HepG2 (cell line): ENCODE measurements at regions not wholly inside any gene's neighbourhood (a gene's known extent, or its start where the extent isn't known, plus 50 kb on each side); places are given as distances from the start of the nearest gene placed in this dataset.

ENCODE experiments used
- ATAC-seq: fragments of 200-7000 bp; cut with Tn5 transposase; 3 replicates; pipeline ENCODE4 v1.9.1; 2020; ENCODE audit warnings: mild to moderate bottlenecking, moderate library complexity
- BruUV-seq: library from RNA; stranded (reverse); fragments of 400-500 nt; replicated peaks from 2 replicates; lab custom pipeline; 2021; lab: Mats Ljungman, UMichigan
- CTCF ChIA-PET: fragments of 300-600 bp; formaldehyde crosslinking; extraction: SDS; loops from one replicate; lab custom pipeline; 2021; ENCODE audit warnings: low total read pairs, inconsistent platforms, low intra/inter-chr PET ratio; lab: Yijun Ruan, JAX
- POLR2A ChIA-PET: fragments of 350-600 bp; sonication (Branson Sonifier 250); formaldehyde crosslinking; loops from one replicate; lab custom pipeline; 2020; ENCODE audit warnings: antibody characterized with exemption, inconsistent platforms; lab: Yijun Ruan, JAX
- DNase-seq: peaks from one replicate; pipeline ENCODE4 v3.0.0-alpha.2; 2015; ENCODE audit warnings: low spot score
- FAIRE-seq: peaks from 3 replicates; lab custom pipeline; 2011; peaks lifted over from hg19 to GRCh38; lab: Jason Lieb, UNC
- H2AFZ ChIP-seq: one replicate; pipeline ENCODE4 v1.6.1; 2011; ENCODE audit warnings: low read length, inconsistent platforms
- H3K27ac ChIP-seq: fragments of 300-600 bp; 3 replicates; pipeline ENCODE4 v1.8.0; 2011; ENCODE audit warnings: mixed run types, mild to moderate bottlenecking, mixed read lengths, low read length, inconsistent platforms; ENCODE audit not compliant: insufficient read depth; ENCODE audit errors: extremely low read length
- H3K27me3 ChIP-seq, 2 experiments: fragments of 200-600 bp in 1 of 2; 2 replicates in 1 of 2; 3 replicates in 1 of 2; pipeline versions ENCODE4 v1.6.0 to v1.8.0; 2011; ENCODE audit warnings: low read length in 2 of 2, mild to moderate bottlenecking in 2 of 2, moderate library complexity in 2 of 2, inconsistent platforms in 1 of 2; ENCODE audit not compliant: insufficient read depth in 2 of 2, control insufficient read depth in 1 of 2
- H3K36me3 ChIP-seq, 2 experiments: fragments of 200-600 bp in 1 of 2; replicated peaks in 1 of 2; 2 replicates in 1 of 2; 3 replicates in 1 of 2; pipeline versions ENCODE4 v1.5.1 to v1.8.0; 2011; ENCODE audit warnings: low read length in 2 of 2, inconsistent platforms in 1 of 2; ENCODE audit not compliant: insufficient read depth in 2 of 2, control insufficient read depth in 1 of 2
- H3K4me1 ChIP-seq: 2 replicates; pipeline ENCODE4 v1.5.1; 2012; ENCODE audit warnings: low read length, inconsistent platforms; ENCODE audit not compliant: insufficient read depth
- H3K4me2 ChIP-seq: 2 replicates; pipeline ENCODE4 v1.6.0; 2011; ENCODE audit warnings: low read depth, low read length, inconsistent platforms
- H3K4me3 ChIP-seq, 3 experiments: fragments of 200-600 bp in 1 of 3; sonication (generic), shearing (Covaris generic) in 1 of 3; replicated peaks in 1 of 3; 2 replicates each; pipeline ENCODE4 v1.5.1; 2011 to 2016; ENCODE audit warnings: low read length in 3 of 3, inconsistent platforms in 2 of 3, low read depth in 2 of 3, mild to moderate bottlenecking in 2 of 3, control low read depth in 1 of 3, mixed read lengths in 1 of 3; ENCODE audit not compliant: insufficient read depth in 1 of 3
- H3K79me2 ChIP-seq: one replicate; pipeline ENCODE4 v1.6.1; 2011; ENCODE audit warnings: low read length, inconsistent platforms; ENCODE audit not compliant: insufficient read depth
- H3K9ac ChIP-seq: 2 replicates; pipeline ENCODE4 v1.6.0; 2011; ENCODE audit warnings: mild to moderate bottlenecking, low read depth, low read length, inconsistent platforms; ENCODE audit not compliant: insufficient read depth
- H3K9me3 ChIP-seq: 2 replicates; pipeline ENCODE4 v1.5.1; 2012; ENCODE audit warnings: mild to moderate bottlenecking, low read length
- H4K20me1 ChIP-seq: 2 replicates; pipeline ENCODE4 v1.6.0; 2011; ENCODE audit warnings: inconsistent platforms, mild to moderate bottlenecking, low read length, moderate library complexity; ENCODE audit not compliant: insufficient read depth
- CHCHD3 ChIP-seq: sonication (generic); formaldehyde crosslinking; IDR thresholded peaks from 2 replicates; pipeline ENCODE4 v1.8.0; 2022; ENCODE audit warnings: mild to moderate bottlenecking, missing genetic modification reagents, moderate library complexity
- GABPA ChIP-seq, 2 experiments: IDR thresholded peaks; 2 replicates each; pipeline ENCODE4 v1.6.1; 2011 to 2016; ENCODE audit warnings: low read depth in 2 of 2, low read length in 1 of 2, missing biosample characterization in 1 of 2, missing genetic modification characterization in 1 of 2
- KAT2B ChIP-seq: fragments of 150-350 bp; IDR thresholded peaks from 2 replicates; pipeline ENCODE4 v1.6.1; 2014; ENCODE audit warnings: low read depth, low read length, borderline replicate concordance
- ZBTB7A ChIP-seq: sonication (generic); formaldehyde crosslinking; IDR thresholded peaks from 2 replicates; pipeline ENCODE4 v1.8.0; 2022; ENCODE audit warnings: mild to moderate bottlenecking, missing genetic modification reagents
- ZNF468 ChIP-seq: sonication (generic); formaldehyde crosslinking; IDR thresholded peaks from 2 replicates; pipeline ENCODE4 v1.8.0; 2022; ENCODE audit warnings: mild to moderate bottlenecking, moderate library complexity, missing genetic modification reagents
- ZSCAN22 ChIP-seq: sonication (generic); formaldehyde crosslinking; IDR thresholded peaks from 2 replicates; pipeline ENCODE4 v1.4.0; 2020; ENCODE audit warnings: mild to moderate bottlenecking, missing genetic modification reagents
- WGBS: methylation state at CpG from one replicate; pipeline ENCODE4 v1.1.6; 2017; ENCODE audit warnings: low lambda C conversion rate; 5-methylcytosine and 5-hydroxymethylcytosine counted together
- in situ Hi-C: cut with HindIII; loops from 2 replicates; pipeline ENCODE4 v1.10.0; 2017; ENCODE audit warnings: low pct_unique_long_range_greater_than_20kb; ENCODE audit not compliant: extremely low pct_ligation_motif_present
- intact Hi-C: fragments of 100-400 bp; cut with micrococcal nuclease; formaldehyde crosslinking; loops from one replicate; pipeline ENCODE4 v1.10.0; 2022; ENCODE audit not compliant: unreplicated experiment
- TF ChIP-seq, protein P1 (sequence below): sonication (generic); formaldehyde crosslinking; IDR thresholded peaks from 2 replicates; pipeline ENCODE4 v1.4.0; 2020; ENCODE audit warnings: missing genetic modification reagents

DNA sequence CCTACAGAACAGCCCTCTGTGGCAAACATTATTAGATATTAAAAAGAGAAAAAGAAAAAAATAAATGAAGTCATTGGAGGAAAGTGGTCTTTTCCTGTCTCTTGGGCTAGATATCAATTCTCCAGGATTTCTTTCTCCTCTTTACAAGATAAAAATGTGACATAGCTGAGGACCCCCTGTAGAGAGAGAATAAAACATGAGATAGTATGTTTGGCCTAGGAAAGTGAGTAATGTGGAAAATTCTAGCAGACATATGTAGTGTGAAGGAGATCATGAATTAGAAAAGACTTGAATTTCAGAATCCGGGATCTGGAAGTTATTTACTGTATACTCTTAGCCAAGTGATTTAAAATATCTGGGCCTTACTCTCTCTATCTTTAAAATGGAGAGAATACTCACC is 823.1 kb downstream of the TLR4 start:
- no peaks in the 10 kb centered on the region for H3K4me1 ChIP-seq
- DNase-seq (no peak), ATAC-seq (no peak), FAIRE-seq (no peak)
- no peak overlapping the region for H3K4me3 ChIP-seq
- H4K20me1 ChIP-seq = no peaks in the 10 kb centered on the region
- no TSS peak for BruUV-seq
- intact Hi-C loops = no loop called here
- no peaks in the 10 kb centered on the region for H3K27me3 ChIP-seq
- no peak overlapping the region for H3K9ac ChIP-seq
- in situ Hi-C loops = no loop called here
- POLR2A ChIA-PET = no interaction called here
- H3K79me2 ChIP-seq = no peaks in the 10 kb centered on the region
- TF ChIP-seq ZNF468 (CRISPR knock-in tag) (no peak), CHCHD3 (CRISPR knock-in tag) (no peak), ZSCAN22 (no peak), KAT2B (no peak), GABPA (IDR thresholded peaks at IDR 0.05; ENCODE audit: low read depth, low read length) (no peak), GABPA (CRISPR knock-in tag; IDR thresholded peaks at IDR 0.05; ENCODE audit: low read depth) (no peak), ZBTB7A (CRISPR knock-in tag) (no peak)
- TF ChIP-seq, protein P1, sequence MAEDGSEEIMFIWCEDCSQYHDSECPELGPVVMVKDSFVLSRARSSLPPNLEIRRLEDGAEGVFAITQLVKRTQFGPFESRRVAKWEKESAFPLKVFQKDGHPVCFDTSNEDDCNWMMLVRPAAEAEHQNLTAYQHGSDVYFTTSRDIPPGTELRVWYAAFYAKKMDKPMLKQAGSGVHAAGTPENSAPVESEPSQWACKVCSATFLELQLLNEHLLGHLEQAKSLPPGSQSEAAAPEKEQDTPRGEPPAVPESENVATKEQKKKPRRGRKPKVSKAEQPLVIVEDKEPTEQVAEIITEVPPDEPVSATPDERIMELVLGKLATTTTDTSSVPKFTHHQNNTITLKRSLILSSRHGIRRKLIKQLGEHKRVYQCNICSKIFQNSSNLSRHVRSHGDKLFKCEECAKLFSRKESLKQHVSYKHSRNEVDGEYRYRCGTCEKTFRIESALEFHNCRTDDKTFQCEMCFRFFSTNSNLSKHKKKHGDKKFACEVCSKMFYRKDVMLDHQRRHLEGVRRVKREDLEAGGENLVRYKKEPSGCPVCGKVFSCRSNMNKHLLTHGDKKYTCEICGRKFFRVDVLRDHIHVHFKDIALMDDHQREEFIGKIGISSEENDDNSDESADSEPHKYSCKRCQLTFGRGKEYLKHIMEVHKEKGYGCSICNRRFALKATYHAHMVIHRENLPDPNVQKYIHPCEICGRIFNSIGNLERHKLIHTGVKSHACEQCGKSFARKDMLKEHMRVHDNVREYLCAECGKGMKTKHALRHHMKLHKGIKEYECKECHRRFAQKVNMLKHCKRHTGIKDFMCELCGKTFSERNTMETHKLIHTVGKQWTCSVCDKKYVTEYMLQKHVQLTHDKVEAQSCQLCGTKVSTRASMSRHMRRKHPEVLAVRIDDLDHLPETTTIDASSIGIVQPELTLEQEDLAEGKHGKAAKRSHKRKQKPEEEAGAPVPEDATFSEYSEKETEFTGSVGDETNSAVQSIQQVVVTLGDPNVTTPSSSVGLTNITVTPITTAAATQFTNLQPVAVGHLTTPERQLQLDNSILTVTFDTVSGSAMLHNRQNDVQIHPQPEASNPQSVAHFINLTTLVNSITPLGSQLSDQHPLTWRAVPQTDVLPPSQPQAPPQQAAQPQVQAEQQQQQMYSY (CRISPR knock-in tag) = no peak
- H3K36me3 ChIP-seq = no peaks in the 10 kb centered on the region
- WGBS = 3% methylated on average over 1 of the region's 1 CpG
- H3K27ac ChIP-seq = no peak overlapping the region
- peaks cover 69% of the 10 kb centered on the region for H3K9me3 ChIP-seq
- no peak overlapping the region for H3K4me2 ChIP-seq
- CTCF ChIA-PET = no interaction called here
- H2AFZ ChIP-seq = no peak overlapping the region
